Body of pancreas (tissue), 4 donors: ENCODE measurements at regions not wholly inside any gene's neighbourhood (a gene's known extent, or its start where the extent isn't known, plus 50 kb on each side); places are given as distances from the start of the nearest gene placed in this dataset.

Experiments used
- ATAC-seq: fragments of 150-250 bp; one replicate; pipeline ENCODE4 v1.9.1; 2016
- DNase-seq, 4 donors: peaks; one replicate each; pipeline ENCODE4 v3.0.0-alpha.2; 2019
- H3K27ac ChIP-seq, 4 donors: fragments of 200-600 bp; sonication (generic); 1 replicate in 3 of 4; 2 replicates in 1 of 4; pipeline versions ENCODE4 v1.5.1 to v1.6.1; 2016 to 2019; ENCODE audit warnings: mild to moderate bottlenecking in 1 of 4, mixed read lengths in 1 of 4, moderate library complexity in 1 of 4
- H3K27me3 ChIP-seq, 2 donors: fragments of 200-600 bp; sonication (generic); one replicate each; pipeline ENCODE4 v1.6.0; 2016; ENCODE audit warnings: mild to moderate bottlenecking in 1 of 2
- H3K36me3 ChIP-seq, 2 donors: fragments of 200-600 bp; sonication (generic); replicated peaks in 1 of 2; 2 replicates each; pipeline ENCODE4 v1.5.1; 2016; ENCODE audit warnings: low read depth in 2 of 2; ENCODE audit not compliant: insufficient read depth in 1 of 2
- H3K4me1 ChIP-seq: fragments of 200-600 bp; sonication (generic); one replicate; pipeline ENCODE4 v1.6.0; 2016
- H3K4me3 ChIP-seq, 2 donors: fragments of 200-600 bp; sonication (generic); 1 replicate in 1 of 2; 2 replicates in 1 of 2; pipeline ENCODE4 v1.5.1; 2016 to 2019
- H3K9me3 ChIP-seq, 3 donors: fragments of 200-600 bp; sonication (generic); 1 replicate in 2 of 3; 2 replicates in 1 of 3; pipeline ENCODE4 v1.5.1; 2016
- CTCF ChIP-seq, 7 experiments: fragments of 450-650 bp in 4 of 7; fragments of 200-600 bp in 3 of 7; sonication (generic) in 3 of 7; IDR thresholded peaks; one replicate each; pipeline ENCODE4 v1.5.1; 2016 to 2019; ENCODE audit warnings: antibody characterized with exemption in 7 of 7
- POLR2A ChIP-seq, 3 donors: fragments of 450-650 bp; IDR thresholded peaks; one replicate each; pipeline ENCODE4 v1.6.1; 2016; ENCODE audit warnings: antibody characterized with exemption in 3 of 3, mild to moderate bottlenecking in 2 of 3
- WGBS, 2 donors: methylation state at CpG; one replicate each; pipeline ENCODE4 v1.1.5; 2017; 5-methylcytosine and 5-hydroxymethylcytosine counted together
- intact Hi-C: fragments of 100-400 bp; cut with DNase I; formaldehyde crosslinking; loops from one replicate; pipeline ENCODE4 v1.15.1; 2023

- H3K27ac ChIP-seq = peak overlapping the region in 2 of 4 donors; percentile 42 to 51
- intact Hi-C loops = loop anchor here (10.0 kb wide), 2 partner anchors 141 to 471 kb away; no protein-coding TSS in a partner anchor
- no peaks in the 10 kb centered on the region for H3K36me3 ChIP-seq
- ATAC-seq (no peak), DNase-seq (peak in 1 of 4 donors; percentile 18)
- no peak for TF ChIP-seq CTCF (IDR thresholded peaks at IDR 0.05)
- TF ChIP-seq POLR2A (IDR thresholded peaks at IDR 0.05) = no peak
- no peaks in the 10 kb centered on the region for H3K27me3 ChIP-seq
- 70 to 76% methylated on average over 13 to 15 of the region's 15 CpGs for WGBS, 2 donors
- no peak overlapping the region for H3K4me3 ChIP-seq
- H3K9me3 ChIP-seq = no peaks in the 10 kb centered on the region
- H3K4me1 ChIP-seq = peaks cover 12% of the 10 kb centered on the region
Observed at GRCh38 chr7:4613846-4614548, 68.1 kb upstream of the FOXK1 start.

GRCh38 chr7:4616116-4616515, 66.0 kb upstream of the FOXK1 start:
- Histone ChIP-seq H3K9me3 (no peaks in the 10 kb centered on the region), H3K27ac (no peak overlapping the region), H3K36me3 (no peaks in the 10 kb centered on the region), H3K4me1 (peaks cover 12% of the 10 kb centered on the region), H3K27me3 (no peaks in the 10 kb centered on the region), H3K4me3 (no peak overlapping the region)
- 86 to 88% methylated on average over 5 of the region's 5 CpGs for WGBS, 2 donors
- no peak for TF ChIP-seq CTCF (IDR thresholded peaks at IDR 0.05)
- no peak for TF ChIP-seq POLR2A (IDR thresholded peaks at IDR 0.05)
- no peak for ATAC-seq
- intact Hi-C loops = loop anchor here (10.0 kb wide), 2 partner anchors 139 to 469 kb away; no protein-coding TSS in a partner anchor
- no peak for DNase-seq

GRCh38 chr7:4621396-4621795, 60.7 kb upstream of the FOXK1 start:
- no peaks in the 10 kb centered on the region for H3K4me1 ChIP-seq
- H3K27ac ChIP-seq = no peak overlapping the region
- H3K27me3 ChIP-seq = no peaks in the 10 kb centered on the region
- no peaks in the 10 kb centered on the region for H3K36me3 ChIP-seq
- TF ChIP-seq CTCF (IDR thresholded peaks at IDR 0.05) = no peak
- no peak for TF ChIP-seq POLR2A (IDR thresholded peaks at IDR 0.05)
- DNase-seq = no peak
- H3K4me3 ChIP-seq = no peak overlapping the region
- no peak for ATAC-seq
- no peaks in the 10 kb centered on the region for H3K9me3 ChIP-seq
- 74 to 80% methylated on average over 5 of the region's 5 CpGs for WGBS, 2 donors
- intact Hi-C loops = no loop called here

- intact Hi-C loops = no loop called here
- ATAC-seq = no peak
- 87 to 88% methylated on average over 5 of the region's 5 CpGs for WGBS, 2 donors
- no peak overlapping the region for H3K27ac ChIP-seq
- no peaks in the 10 kb centered on the region for H3K36me3 ChIP-seq
- no peak overlapping the region for H3K4me3 ChIP-seq
- no peaks in the 10 kb centered on the region for H3K27me3 ChIP-seq
- DNase-seq = no peak
- peaks cover 2% of the 10 kb centered on the region for H3K4me1 ChIP-seq
- no peaks in the 10 kb centered on the region for H3K9me3 ChIP-seq
- no peak for TF ChIP-seq POLR2A (IDR thresholded peaks at IDR 0.05)
- TF ChIP-seq CTCF (IDR thresholded peaks at IDR 0.05) = no peak
Observed at GRCh38 chr7:4626318-4626845, 55.7 kb upstream of the FOXK1 start.
